Tibial artery (tissue), 4 donors: ENCODE measurements at regions not wholly inside any gene's neighbourhood (a gene's known extent, or its start where the extent isn't known, plus 50 kb on each side); places are given as distances from the start of the nearest gene placed in this dataset.

Source experiments
- DNase-seq, 2 donors: peaks; one replicate each; pipeline ENCODE4 v3.0.0-alpha.2; 2019
- H3K27ac ChIP-seq, 2 donors: fragments of 200-600 bp; sonication (generic) in 1 of 2; 1 replicate in 1 of 2; 2 replicates in 1 of 2; pipeline ENCODE4 v1.5.1; 2018 to 2019; ENCODE audit warnings: mild to moderate bottlenecking in 1 of 2
- H3K27me3 ChIP-seq, 2 donors: fragments of 200-600 bp; sonication (generic) in 1 of 2; one replicate each; pipeline versions ENCODE4 v1.5.1 to v1.6.0; 2016 to 2019
- H3K36me3 ChIP-seq, 3 donors: fragments of 200-600 bp; sonication (generic) in 2 of 3; one replicate each; pipeline ENCODE4 v1.5.1; 2016 to 2019; ENCODE audit warnings: mild to moderate bottlenecking in 2 of 3
- H3K4me1 ChIP-seq, 4 donors: fragments of 200-600 bp; sonication (generic) in 2 of 4; 1 replicate in 3 of 4; 2 replicates in 1 of 4; pipeline ENCODE4 v1.5.1; 2016 to 2019
- H3K4me3 ChIP-seq, 2 donors: fragments of 200-600 bp; sonication (generic) in 1 of 2; 1 replicate in 1 of 2; 2 replicates in 1 of 2; pipeline ENCODE4 v1.5.1; 2018 to 2019; ENCODE audit warnings: mild to moderate bottlenecking in 2 of 2
- H3K9me3 ChIP-seq, 3 donors: fragments of 200-600 bp; sonication (generic) in 1 of 3; one replicate each; pipeline ENCODE4 v1.5.1; 2016 to 2019
- intact Hi-C: fragments of 100-400 bp; cut with DNase I; formaldehyde crosslinking; loops from one replicate; pipeline ENCODE4 v1.15.0; 2023; ENCODE audit warnings: low total_unique reads
- TF ChIP-seq, protein P1 (sequence below), 2 experiments: fragments of 200-600 bp in 1 of 2; fragments of 450-650 bp in 1 of 2; IDR thresholded peaks; one replicate each; pipeline ENCODE4 v1.5.1; 2017 to 2019; ENCODE audit warnings: antibody characterized with exemption in 2 of 2, mild to moderate bottlenecking in 1 of 2, moderate library complexity in 1 of 2

DNA sequence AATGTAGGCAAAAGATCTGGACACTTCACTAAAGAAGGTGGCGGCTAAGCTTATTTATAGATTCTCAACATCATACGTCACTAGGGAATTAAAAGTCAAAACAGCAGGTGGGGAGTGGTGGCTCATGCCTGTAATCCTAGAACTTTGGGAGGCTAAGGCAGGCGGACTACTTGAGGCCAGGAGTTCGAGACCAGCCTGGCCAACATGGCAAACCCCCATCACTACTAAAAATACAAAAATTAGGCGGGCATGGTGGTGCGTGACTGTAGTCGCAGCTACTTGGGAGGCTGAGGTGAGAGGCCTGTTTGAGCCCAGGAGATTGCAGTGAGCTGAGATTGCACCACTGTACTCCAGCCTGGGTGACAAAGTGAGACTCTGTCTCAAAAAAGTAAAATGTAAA, 74.6 kb downstream of the GPX5 start:
- H3K4me1 ChIP-seq = no peaks in the 10 kb centered on the region
- no peaks in the 10 kb centered on the region for H3K36me3 ChIP-seq
- intact Hi-C loops = no loop called here
- TF ChIP-seq, protein P1, sequence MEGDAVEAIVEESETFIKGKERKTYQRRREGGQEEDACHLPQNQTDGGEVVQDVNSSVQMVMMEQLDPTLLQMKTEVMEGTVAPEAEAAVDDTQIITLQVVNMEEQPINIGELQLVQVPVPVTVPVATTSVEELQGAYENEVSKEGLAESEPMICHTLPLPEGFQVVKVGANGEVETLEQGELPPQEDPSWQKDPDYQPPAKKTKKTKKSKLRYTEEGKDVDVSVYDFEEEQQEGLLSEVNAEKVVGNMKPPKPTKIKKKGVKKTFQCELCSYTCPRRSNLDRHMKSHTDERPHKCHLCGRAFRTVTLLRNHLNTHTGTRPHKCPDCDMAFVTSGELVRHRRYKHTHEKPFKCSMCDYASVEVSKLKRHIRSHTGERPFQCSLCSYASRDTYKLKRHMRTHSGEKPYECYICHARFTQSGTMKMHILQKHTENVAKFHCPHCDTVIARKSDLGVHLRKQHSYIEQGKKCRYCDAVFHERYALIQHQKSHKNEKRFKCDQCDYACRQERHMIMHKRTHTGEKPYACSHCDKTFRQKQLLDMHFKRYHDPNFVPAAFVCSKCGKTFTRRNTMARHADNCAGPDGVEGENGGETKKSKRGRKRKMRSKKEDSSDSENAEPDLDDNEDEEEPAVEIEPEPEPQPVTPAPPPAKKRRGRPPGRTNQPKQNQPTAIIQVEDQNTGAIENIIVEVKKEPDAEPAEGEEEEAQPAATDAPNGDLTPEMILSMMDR (IDR thresholded peaks at IDR 0.05) = no peak
- DNase-seq = no peak
- H3K9me3 ChIP-seq = no peaks in the 10 kb centered on the region
- no peak overlapping the region for H3K4me3 ChIP-seq
- H3K27ac ChIP-seq = no peak overlapping the region
- H3K27me3 ChIP-seq = no peaks in the 10 kb centered on the region

DNA sequence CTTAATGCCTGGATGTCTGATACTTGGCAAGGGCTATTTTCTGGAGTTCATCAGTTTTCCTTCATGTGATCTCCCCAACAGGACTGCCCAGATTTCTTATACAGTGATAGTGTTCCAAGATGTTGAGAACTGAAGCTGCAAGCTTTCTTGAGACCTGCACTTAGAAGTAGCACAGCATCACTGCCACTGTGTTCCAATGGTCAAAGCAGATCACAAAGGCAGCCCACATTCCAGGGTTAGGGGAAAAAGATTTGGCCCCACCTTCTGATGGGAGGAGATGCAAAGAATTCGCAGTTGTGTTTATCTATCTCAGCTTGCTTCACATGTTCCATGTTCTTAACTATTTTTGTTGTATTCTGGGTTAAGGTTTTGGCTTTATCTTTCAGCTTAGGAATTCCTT, 78.2 kb downstream of the GPX5 start:
- Histone ChIP-seq H3K36me3 (no peaks in the 10 kb centered on the region), H3K9me3 (no peaks in the 10 kb centered on the region), H3K4me3 (no peak overlapping the region), H3K27me3 (peaks cover 0 to 15% of the 10 kb centered on the region in 2 donors), H3K27ac (no peak overlapping the region), H3K4me1 (no peaks in the 10 kb centered on the region)
- intact Hi-C loops = no loop called here
- TF ChIP-seq, protein P1 (IDR thresholded peaks at IDR 0.05) = no peak
- no peak for DNase-seq

DNA sequence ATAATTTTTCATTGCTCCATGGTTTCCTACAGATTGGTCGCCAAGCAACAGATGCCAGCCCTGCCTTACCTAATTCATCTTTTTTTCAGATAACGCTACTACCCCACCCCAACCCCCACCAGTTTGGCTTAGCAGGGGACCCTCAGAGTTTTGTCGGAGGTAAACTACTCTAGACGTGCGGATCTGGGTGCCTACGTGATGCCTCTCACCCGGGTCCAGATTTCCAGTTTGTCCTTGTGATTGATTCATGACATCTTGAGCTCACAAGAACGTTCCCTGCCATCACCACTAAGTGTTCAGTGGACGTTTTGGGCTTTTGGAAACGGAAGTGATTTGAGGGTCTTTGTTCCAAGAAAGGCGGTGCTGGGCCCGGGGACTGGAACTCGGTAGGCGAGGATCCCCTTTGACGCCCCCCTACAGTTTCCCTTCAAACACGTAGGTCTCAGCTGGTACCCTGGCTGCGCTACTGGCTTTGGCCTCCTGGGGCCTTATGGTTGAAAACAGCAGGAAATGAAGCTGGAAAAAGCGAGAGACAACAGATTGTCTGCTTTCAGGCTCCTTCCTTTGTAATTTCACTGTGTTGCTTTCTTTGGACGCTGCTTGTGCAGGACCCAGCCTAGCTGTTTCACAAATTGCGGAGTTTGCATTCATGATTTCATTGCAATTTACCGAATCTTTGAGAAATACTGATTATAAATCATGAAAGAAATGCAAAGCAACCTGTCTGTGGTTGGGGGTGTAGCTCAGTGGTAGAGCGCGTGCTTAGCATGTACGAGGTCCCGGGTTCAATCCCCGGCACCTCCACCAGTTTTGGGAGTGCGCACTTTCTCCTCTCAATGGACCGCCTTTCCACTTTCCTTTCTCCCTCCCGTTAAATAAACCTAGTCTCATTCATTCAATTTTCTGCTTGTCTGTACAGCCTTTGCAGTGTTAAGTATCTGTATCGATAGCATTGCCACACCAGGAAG, 81.0 kb downstream of the GPX5 start:
- TF ChIP-seq, protein P1 (IDR thresholded peaks at IDR 0.05) = no peak

DNA sequence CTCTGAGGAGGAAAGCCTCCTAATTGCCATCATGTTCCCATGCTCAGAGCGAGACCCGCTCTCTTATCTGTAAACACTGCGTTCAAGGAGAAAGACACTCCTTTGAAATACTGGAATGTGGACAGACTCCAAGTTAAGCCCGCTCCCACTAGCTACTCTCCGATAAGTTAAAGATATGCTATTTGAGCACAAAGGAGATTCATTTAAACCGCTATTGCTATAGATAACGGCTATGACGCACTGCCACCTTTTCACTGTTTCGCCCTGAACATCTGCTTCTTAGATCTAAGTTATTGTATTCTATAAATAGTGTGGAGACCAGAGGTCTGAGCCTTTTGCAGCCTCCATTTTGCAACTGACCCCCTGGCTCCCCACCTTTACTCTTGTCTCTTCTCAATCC, 82.3 kb downstream of the GPX5 start:
- peaks cover 0 to 19% of the 10 kb centered on the region in 2 donors for H3K27me3 ChIP-seq
- TF ChIP-seq, protein P1 (IDR thresholded peaks at IDR 0.05) = no peak
- intact Hi-C loops = no loop called here

More for the DNA sequence above, 81.0 kb downstream of the GPX5 start:
- no peak overlapping the region for H3K4me3 ChIP-seq
- no peak overlapping the region for H3K27ac ChIP-seq
- H3K4me1 ChIP-seq = no peaks in the 10 kb centered on the region
- H3K36me3 ChIP-seq = no peaks in the 10 kb centered on the region
- peaks cover 0 to 19% of the 10 kb centered on the region in 2 donors for H3K27me3 ChIP-seq
- intact Hi-C loops = no loop called here
- DNase-seq = no peak
- H3K9me3 ChIP-seq = no peaks in the 10 kb centered on the region

DNA sequence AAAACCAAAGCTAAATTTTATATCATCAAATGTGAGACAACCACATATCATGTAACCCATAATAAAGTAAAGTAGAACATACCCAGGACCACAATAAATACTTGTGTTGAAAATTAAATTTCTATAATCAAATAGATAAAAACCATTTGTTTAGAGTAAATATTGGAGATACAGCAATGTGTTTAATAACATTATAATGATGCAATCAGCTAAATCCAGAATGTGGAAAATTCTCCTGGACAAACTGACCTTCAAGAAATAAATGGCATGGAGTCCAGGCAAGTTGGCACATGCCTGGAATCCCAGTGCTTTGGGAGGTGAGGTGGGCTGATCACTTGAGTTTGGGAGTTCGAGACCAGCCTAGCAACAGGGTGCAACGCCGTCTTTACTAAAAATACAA, 84.0 kb downstream of the GPX5 start:
- H3K27me3 ChIP-seq = peaks cover 0 to 19% of the 10 kb centered on the region in 2 donors
- TF ChIP-seq, protein P1 (IDR thresholded peaks at IDR 0.05) = no peak
- intact Hi-C loops = no loop called here
- no peaks in the 10 kb centered on the region for H3K4me1 ChIP-seq
- no peak overlapping the region for H3K27ac ChIP-seq
- no peaks in the 10 kb centered on the region for H3K9me3 ChIP-seq
- no peak for DNase-seq
- no peak overlapping the region for H3K4me3 ChIP-seq
- no peaks in the 10 kb centered on the region for H3K36me3 ChIP-seq

More for the DNA sequence above, 82.3 kb downstream of the GPX5 start:
- DNase-seq = no peak
- Histone ChIP-seq H3K4me3 (no peak overlapping the region), H3K27ac (no peak overlapping the region), H3K9me3 (no peaks in the 10 kb centered on the region), H3K36me3 (no peaks in the 10 kb centered on the region), H3K4me1 (no peaks in the 10 kb centered on the region)
